GM12878 (cell line): ENCODE measurements at regions not wholly inside any gene's neighbourhood (a gene's known extent, or its start where the extent isn't known, plus 50 kb on each side); places are given as distances from the start of the nearest gene placed in this dataset.

Experiments
- CHD1 ChIP-seq: IDR thresholded peaks from 2 replicates; pipeline ENCODE4 v1.6.1; 2012; ENCODE audit warnings: low read depth, low read length, improper control_type of control experiment
- HDGF ChIP-seq: fragments of 450-650 bp; IDR thresholded peaks from 2 replicates; pipeline ENCODE4 v1.6.1; 2016; ENCODE audit warnings: antibody characterized with exemption
- IRF5 ChIP-seq: fragments of 450-650 bp; IDR thresholded peaks from 2 replicates; pipeline ENCODE4 v1.6.1; 2017; ENCODE audit warnings: borderline replicate concordance
- MTA3 ChIP-seq: IDR thresholded peaks from 2 replicates; pipeline ENCODE4 v1.6.1; 2012; ENCODE audit warnings: low read length, inconsistent platforms, borderline replicate concordance
- POLR2AphosphoS2 ChIP-seq: IDR thresholded peaks from 2 replicates; pipeline ENCODE4 v1.6.1; 2011; ENCODE audit warnings: low read depth, mild to moderate bottlenecking, low read length, improper control_type of control experiment, moderate library complexity
- RCOR1 ChIP-seq: conservative IDR thresholded peaks from 2 replicates; pipeline ENCODE4 v1.6.1; 2012; ENCODE audit warnings: low read depth, low read length, improper control_type of control experiment
- REST ChIP-seq: IDR thresholded peaks from 2 replicates; pipeline ENCODE4 v1.6.1; 2012; ENCODE audit warnings: mild to moderate bottlenecking, low read depth, low read length
- SMARCA5 ChIP-seq: fragments of 450-650 bp; IDR thresholded peaks from 2 replicates; pipeline ENCODE4 v1.6.1; 2017; ENCODE audit warnings: mild to moderate bottlenecking
- STAT1 ChIP-seq: fragments of 450-650 bp; conservative IDR thresholded peaks from 2 replicates; pipeline ENCODE4 v1.6.1; 2014; ENCODE audit warnings: antibody characterized with exemption, mild to moderate bottlenecking
- TARDBP ChIP-seq: IDR thresholded peaks from 2 replicates; pipeline ENCODE4 v1.6.1; 2016; ENCODE audit warnings: borderline replicate concordance
- TCF7 ChIP-seq: IDR thresholded peaks from 2 replicates; pipeline ENCODE4 v1.6.1; 2014; ENCODE audit warnings: antibody characterized with exemption, borderline replicate concordance
- ZBTB33 ChIP-seq: fragments of 450-650 bp; IDR thresholded peaks from 2 replicates; pipeline ENCODE4 v1.6.1; 2017; ENCODE audit warnings: mild to moderate bottlenecking
- TF ChIP-seq, protein P1 (sequence below): IDR thresholded peaks from 2 replicates; pipeline ENCODE4 v1.6.1; 2011; ENCODE audit warnings: mild to moderate bottlenecking, low read depth, low read length, moderate library complexity; ENCODE audit not compliant: insufficient replicate concordance
- TF ChIP-seq, protein P2 (sequence below), 3 experiments: IDR thresholded peaks in 2 of 3; conservative IDR thresholded peaks in 1 of 3; 2 replicates each; pipeline ENCODE4 v1.5.1; 2011; ENCODE audit warnings: low read depth in 3 of 3, low read length in 3 of 3, mild to moderate bottlenecking in 3 of 3, control low read depth in 2 of 3, moderate library complexity in 2 of 3, inconsistent platforms in 1 of 3, mixed read lengths in 1 of 3; ENCODE audit not compliant: control insufficient read depth in 2 of 3, insufficient read depth in 1 of 3; ENCODE audit errors: extremely low read depth in 1 of 3
- TF ChIP-seq, protein P3 (sequence below): IDR thresholded peaks from 2 replicates; pipeline ENCODE4 v1.6.1; 2011; ENCODE audit warnings: low read depth, mild to moderate bottlenecking, low read length, moderate library complexity, borderline replicate concordance; ENCODE audit errors: extremely low read depth

GRCh38 chr21:36260030-36260787 is 59.8 kb upstream of the MORC3 start (continued):
- TF ChIP-seq, protein P1, sequence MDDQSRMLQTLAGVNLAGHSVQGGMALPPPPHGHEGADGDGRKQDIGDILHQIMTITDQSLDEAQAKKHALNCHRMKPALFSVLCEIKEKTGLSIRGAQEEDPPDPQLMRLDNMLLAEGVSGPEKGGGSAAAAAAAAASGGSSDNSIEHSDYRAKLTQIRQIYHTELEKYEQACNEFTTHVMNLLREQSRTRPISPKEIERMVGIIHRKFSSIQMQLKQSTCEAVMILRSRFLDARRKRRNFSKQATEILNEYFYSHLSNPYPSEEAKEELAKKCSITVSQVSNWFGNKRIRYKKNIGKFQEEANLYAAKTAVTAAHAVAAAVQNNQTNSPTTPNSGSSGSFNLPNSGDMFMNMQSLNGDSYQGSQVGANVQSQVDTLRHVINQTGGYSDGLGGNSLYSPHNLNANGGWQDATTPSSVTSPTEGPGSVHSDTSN: no peak
- TF ChIP-seq IRF5: no peak
- no peak for TF ChIP-seq MTA3
- no peak for TF ChIP-seq REST
- TF ChIP-seq, protein P2, sequence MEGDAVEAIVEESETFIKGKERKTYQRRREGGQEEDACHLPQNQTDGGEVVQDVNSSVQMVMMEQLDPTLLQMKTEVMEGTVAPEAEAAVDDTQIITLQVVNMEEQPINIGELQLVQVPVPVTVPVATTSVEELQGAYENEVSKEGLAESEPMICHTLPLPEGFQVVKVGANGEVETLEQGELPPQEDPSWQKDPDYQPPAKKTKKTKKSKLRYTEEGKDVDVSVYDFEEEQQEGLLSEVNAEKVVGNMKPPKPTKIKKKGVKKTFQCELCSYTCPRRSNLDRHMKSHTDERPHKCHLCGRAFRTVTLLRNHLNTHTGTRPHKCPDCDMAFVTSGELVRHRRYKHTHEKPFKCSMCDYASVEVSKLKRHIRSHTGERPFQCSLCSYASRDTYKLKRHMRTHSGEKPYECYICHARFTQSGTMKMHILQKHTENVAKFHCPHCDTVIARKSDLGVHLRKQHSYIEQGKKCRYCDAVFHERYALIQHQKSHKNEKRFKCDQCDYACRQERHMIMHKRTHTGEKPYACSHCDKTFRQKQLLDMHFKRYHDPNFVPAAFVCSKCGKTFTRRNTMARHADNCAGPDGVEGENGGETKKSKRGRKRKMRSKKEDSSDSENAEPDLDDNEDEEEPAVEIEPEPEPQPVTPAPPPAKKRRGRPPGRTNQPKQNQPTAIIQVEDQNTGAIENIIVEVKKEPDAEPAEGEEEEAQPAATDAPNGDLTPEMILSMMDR (IDR thresholded peaks at IDR 0.05 in 2 of 3, conservative IDR thresholded peaks at IDR 0.05 in 1 of 3; ENCODE audit: control insufficient read depth in 2 of 3, extremely low read depth in 1 of 3, insufficient read depth in 1 of 3, low read depth in 3 of 3, low read length in 3 of 3): peak; percentile 61 to 73 (median 72)
- TF ChIP-seq RCOR1: 0 out of 2 replicates have a peak, but pooled peaks have one; percentile 18
- TF ChIP-seq, protein P3, sequence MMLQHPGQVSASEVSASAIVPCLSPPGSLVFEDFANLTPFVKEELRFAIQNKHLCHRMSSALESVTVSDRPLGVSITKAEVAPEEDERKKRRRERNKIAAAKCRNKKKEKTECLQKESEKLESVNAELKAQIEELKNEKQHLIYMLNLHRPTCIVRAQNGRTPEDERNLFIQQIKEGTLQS: no peak
- no peak for TF ChIP-seq ZBTB33
- TF ChIP-seq SMARCA5: 0 out of 2 replicates have a peak, but pooled peaks have one; percentile 55
- TF ChIP-seq HDGF: 0 out of 2 replicates have a peak, but pooled peaks have one; percentile 33
- no peak for TF ChIP-seq TARDBP
- TF ChIP-seq TCF7: no peak
- no peak for TF ChIP-seq STAT1
- TF ChIP-seq CHD1: no peak
- TF ChIP-seq POLR2AphosphoS2: no peak
